ENCODE measurements at regions not wholly inside any gene's neighbourhood (a gene's known extent, or its start where the extent isn't known, plus 50 kb on each side); places are given as distances from the start of the nearest gene placed in this dataset.

DNA sequence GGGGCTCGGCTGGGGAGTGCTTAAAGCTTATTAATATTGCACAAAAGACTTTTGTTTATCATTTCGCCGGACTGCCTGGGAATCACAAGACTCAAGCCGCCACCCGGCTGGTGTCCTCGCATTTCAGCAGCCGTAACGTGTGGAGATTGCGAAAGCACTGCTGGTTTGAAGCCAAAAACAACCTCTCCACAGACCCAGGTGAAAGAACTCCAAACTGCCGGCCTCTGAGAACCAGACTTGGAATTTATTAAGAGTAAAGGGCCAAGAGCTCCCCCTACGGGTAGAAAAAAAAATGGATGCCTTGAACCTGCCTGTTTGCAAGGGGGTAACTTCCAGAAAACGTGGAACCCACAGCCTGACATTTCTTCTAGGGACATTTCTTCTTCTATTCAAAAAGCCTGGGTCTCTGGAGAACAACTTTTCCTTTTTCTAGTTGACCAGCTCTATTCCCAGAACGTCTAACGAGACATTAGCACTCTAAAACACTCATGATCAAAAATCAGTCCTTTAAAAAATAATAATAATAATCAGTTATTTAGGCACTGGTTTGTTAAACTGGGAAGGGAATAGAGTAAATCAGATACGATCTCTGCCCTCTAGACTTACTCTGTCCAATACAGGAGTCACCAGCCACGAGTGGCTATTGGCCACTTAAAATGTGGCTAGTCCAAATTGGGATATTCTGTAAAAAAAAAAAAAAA is 216.3 kb downstream of the C1D start (continued):
- TF ChIP-seq MYC (CRISPR knock-in tag; IDR thresholded peaks at IDR 0.05; ENCODE audit: borderline replicate concordance) (no peak), ZNF747 (CRISPR knock-in tag; IDR thresholded peaks at IDR 0.05; ENCODE audit: borderline replicate concordance) (peak; percentile 40; the same call in 1 of the 2 replicates), CREM (IDR thresholded peaks at IDR 0.05) (no peak), CREM (CRISPR knock-in tag; IDR thresholded peaks at IDR 0.05) (no peak), ARID2 (CRISPR knock-in tag; IDR thresholded peaks at IDR 0.05; ENCODE audit: borderline replicate concordance) (no peak), CBX1 (IDR thresholded peaks at IDR 0.05; ENCODE audit: low read depth) (no peak), ZNF335 (CRISPR knock-in tag; IDR thresholded peaks at IDR 0.05) (no peak), HIVEP1 (CRISPR knock-in tag; IDR thresholded peaks at IDR 0.05) (no peak), SP2 (CRISPR knock-in tag; IDR thresholded peaks at IDR 0.05) (no peak), ZNF629 (CRISPR knock-in tag; conservative IDR thresholded peaks at IDR 0.05) (no peak), ZFP36 (IDR thresholded peaks at IDR 0.05; ENCODE audit: borderline replicate concordance, low read depth, low read length, partially characterized antibody) (no peak), GATAD1 (CRISPR knock-in tag; IDR thresholded peaks at IDR 0.05) (0 out of 2 replicates have a peak, but pooled peaks have one; percentile 14), ZNF557 (CRISPR knock-in tag; IDR thresholded peaks at IDR 0.05) (no peak), MEIS1 (CRISPR knock-in tag; IDR thresholded peaks at IDR 0.05; ENCODE audit: borderline replicate concordance) (no peak), KAT7 (CRISPR knock-in tag; IDR thresholded peaks at IDR 0.05; ENCODE audit: borderline replicate concordance) (no peak), ERF (CRISPR knock-in tag; IDR thresholded peaks at IDR 0.05) (no peak), BRD4 (CRISPR knock-in tag; IDR thresholded peaks at IDR 0.05) (no peak), ZNF124 (CRISPR knock-in tag; IDR thresholded peaks at IDR 0.05) (peak; percentile 74; the same call in 1 of the 2 replicates)
- TF ChIP-seq, protein P1, sequence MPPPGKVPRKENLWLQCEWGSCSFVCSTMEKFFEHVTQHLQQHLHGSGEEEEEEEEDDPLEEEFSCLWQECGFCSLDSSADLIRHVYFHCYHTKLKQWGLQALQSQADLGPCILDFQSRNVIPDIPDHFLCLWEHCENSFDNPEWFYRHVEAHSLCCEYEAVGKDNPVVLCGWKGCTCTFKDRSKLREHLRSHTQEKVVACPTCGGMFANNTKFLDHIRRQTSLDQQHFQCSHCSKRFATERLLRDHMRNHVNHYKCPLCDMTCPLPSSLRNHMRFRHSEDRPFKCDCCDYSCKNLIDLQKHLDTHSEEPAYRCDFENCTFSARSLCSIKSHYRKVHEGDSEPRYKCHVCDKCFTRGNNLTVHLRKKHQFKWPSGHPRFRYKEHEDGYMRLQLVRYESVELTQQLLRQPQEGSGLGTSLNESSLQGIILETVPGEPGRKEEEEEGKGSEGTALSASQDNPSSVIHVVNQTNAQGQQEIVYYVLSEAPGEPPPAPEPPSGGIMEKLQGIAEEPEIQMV (CRISPR knock-in tag; IDR thresholded peaks at IDR 0.05; ENCODE audit: low read depth), result no peak
- TF ChIP-seq, protein P2, sequence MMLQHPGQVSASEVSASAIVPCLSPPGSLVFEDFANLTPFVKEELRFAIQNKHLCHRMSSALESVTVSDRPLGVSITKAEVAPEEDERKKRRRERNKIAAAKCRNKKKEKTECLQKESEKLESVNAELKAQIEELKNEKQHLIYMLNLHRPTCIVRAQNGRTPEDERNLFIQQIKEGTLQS (CRISPR knock-in tag; IDR thresholded peaks at IDR 0.05), result no peak
- TF ChIP-seq, protein P3, sequence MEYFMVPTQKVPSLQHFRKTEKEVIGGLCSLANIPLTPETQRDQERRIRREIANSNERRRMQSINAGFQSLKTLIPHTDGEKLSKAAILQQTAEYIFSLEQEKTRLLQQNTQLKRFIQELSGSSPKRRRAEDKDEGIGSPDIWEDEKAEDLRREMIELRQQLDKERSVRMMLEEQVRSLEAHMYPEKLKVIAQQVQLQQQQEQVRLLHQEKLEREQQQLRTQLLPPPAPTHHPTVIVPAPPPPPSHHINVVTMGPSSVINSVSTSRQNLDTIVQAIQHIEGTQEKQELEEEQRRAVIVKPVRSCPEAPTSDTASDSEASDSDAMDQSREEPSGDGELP (IDR thresholded peaks at IDR 0.05; ENCODE audit: borderline replicate concordance, low read depth), result peak; percentile 68; the same call in 1 of the 2 replicates
- TF ChIP-seq, protein P4, sequence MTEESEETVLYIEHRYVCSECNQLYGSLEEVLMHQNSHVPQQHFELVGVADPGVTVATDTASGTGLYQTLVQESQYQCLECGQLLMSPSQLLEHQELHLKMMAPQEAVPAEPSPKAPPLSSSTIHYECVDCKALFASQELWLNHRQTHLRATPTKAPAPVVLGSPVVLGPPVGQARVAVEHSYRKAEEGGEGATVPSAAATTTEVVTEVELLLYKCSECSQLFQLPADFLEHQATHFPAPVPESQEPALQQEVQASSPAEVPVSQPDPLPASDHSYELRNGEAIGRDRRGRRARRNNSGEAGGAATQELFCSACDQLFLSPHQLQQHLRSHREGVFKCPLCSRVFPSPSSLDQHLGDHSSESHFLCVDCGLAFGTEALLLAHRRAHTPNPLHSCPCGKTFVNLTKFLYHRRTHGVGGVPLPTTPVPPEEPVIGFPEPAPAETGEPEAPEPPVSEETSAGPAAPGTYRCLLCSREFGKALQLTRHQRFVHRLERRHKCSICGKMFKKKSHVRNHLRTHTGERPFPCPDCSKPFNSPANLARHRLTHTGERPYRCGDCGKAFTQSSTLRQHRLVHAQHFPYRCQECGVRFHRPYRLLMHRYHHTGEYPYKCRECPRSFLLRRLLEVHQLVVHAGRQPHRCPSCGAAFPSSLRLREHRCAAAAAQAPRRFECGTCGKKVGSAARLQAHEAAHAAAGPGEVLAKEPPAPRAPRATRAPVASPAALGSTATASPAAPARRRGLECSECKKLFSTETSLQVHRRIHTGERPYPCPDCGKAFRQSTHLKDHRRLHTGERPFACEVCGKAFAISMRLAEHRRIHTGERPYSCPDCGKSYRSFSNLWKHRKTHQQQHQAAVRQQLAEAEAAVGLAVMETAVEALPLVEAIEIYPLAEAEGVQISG (CRISPR knock-in tag; IDR thresholded peaks at IDR 0.05), result peak; percentile 65
- TF ChIP-seq, protein P5, sequence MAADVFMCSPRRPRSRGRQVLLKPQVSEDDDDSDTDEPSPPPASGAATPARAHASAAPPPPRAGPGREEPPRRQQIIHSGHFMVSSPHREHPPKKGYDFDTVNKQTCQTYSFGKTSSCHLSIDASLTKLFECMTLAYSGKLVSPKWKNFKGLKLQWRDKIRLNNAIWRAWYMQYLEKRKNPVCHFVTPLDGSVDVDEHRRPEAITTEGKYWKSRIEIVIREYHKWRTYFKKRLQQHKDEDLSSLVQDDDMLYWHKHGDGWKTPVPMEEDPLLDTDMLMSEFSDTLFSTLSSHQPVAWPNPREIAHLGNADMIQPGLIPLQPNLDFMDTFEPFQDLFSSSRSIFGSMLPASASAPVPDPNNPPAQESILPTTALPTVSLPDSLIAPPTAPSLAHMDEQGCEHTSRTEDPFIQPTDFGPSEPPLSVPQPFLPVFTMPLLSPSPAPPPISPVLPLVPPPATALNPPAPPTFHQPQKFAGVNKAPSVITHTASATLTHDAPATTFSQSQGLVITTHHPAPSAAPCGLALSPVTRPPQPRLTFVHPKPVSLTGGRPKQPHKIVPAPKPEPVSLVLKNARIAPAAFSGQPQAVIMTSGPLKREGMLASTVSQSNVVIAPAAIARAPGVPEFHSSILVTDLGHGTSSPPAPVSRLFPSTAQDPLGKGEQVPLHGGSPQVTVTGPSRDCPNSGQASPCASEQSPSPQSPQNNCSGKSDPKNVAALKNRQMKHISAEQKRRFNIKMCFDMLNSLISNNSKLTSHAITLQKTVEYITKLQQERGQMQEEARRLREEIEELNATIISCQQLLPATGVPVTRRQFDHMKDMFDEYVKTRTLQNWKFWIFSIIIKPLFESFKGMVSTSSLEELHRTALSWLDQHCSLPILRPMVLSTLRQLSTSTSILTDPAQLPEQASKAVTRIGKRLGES (CRISPR knock-in tag; IDR thresholded peaks at IDR 0.05; ENCODE audit: borderline replicate concordance), result no peak
